Peyer's patch (tissue), 4 donors: ENCODE measurements at regions not wholly inside any gene's neighbourhood (a gene's known extent, or its start where the extent isn't known, plus 50 kb on each side); places are given as distances from the start of the nearest gene placed in this dataset.
"Not testable (repeated sequence)": the region's sequence is repeated elsewhere in the genome, so short reads cannot be mapped to it uniquely, and the experiment has no call there.

Source experiments
- DNase-seq, 3 donors: peaks; one replicate each; pipeline ENCODE4 v3.0.0-alpha.2; 2017 to 2019
- H3K27ac ChIP-seq, 4 donors: fragments of 200-600 bp; sonication (generic); one replicate each; pipeline ENCODE4 v1.5.1; 2016 to 2019
- H3K27me3 ChIP-seq, 2 donors: fragments of 200-600 bp; sonication (generic); one replicate each; pipeline ENCODE4 v1.5.1; 2019
- H3K36me3 ChIP-seq, 3 donors: fragments of 200-600 bp; sonication (generic); one replicate each; pipeline ENCODE4 v1.5.1; 2016 to 2019
- H3K4me1 ChIP-seq, 4 donors: fragments of 200-600 bp; sonication (generic); one replicate each; pipeline ENCODE4 v1.5.1; 2016 to 2019
- H3K4me3 ChIP-seq, 4 donors: fragments of 200-600 bp; sonication (generic); 1 replicate in 3 of 4; 2 replicates in 1 of 4; pipeline ENCODE4 v1.5.1; 2016 to 2019; ENCODE audit warnings: mild to moderate bottlenecking in 1 of 4
- H3K9me3 ChIP-seq, 4 donors: fragments of 200-600 bp; sonication (generic); one replicate each; pipeline ENCODE4 v1.5.1; 2016 to 2019; ENCODE audit warnings: mild to moderate bottlenecking in 1 of 4
- POLR2A ChIP-seq, 2 donors: fragments of 450-650 bp; IDR thresholded peaks; one replicate each; pipeline ENCODE4 v1.5.1; 2017; ENCODE audit warnings: antibody characterized with exemption in 2 of 2, mild to moderate bottlenecking in 2 of 2, moderate library complexity in 2 of 2
- TF ChIP-seq, protein P1 (sequence below), 6 experiments: fragments of 450-650 bp in 4 of 6; fragments of 200-600 bp in 2 of 6; sonication (generic) in 1 of 6; IDR thresholded peaks; one replicate each; pipeline ENCODE4 v1.5.1; 2017 to 2019; ENCODE audit warnings: antibody characterized with exemption in 6 of 6, mild to moderate bottlenecking in 3 of 6, moderate library complexity in 1 of 6

- DNase-seq = no peak
- Histone ChIP-seq H3K36me3 (no peaks in the 10 kb centered on the region), H3K4me1 (no peaks in the 10 kb centered on the region), H3K27me3 (no peaks in the 10 kb centered on the region), H3K4me3 (no peak overlapping the region), H3K9me3 (no peaks in the 10 kb centered on the region), H3K27ac (no peak overlapping the region)
- TF ChIP-seq, protein P1, sequence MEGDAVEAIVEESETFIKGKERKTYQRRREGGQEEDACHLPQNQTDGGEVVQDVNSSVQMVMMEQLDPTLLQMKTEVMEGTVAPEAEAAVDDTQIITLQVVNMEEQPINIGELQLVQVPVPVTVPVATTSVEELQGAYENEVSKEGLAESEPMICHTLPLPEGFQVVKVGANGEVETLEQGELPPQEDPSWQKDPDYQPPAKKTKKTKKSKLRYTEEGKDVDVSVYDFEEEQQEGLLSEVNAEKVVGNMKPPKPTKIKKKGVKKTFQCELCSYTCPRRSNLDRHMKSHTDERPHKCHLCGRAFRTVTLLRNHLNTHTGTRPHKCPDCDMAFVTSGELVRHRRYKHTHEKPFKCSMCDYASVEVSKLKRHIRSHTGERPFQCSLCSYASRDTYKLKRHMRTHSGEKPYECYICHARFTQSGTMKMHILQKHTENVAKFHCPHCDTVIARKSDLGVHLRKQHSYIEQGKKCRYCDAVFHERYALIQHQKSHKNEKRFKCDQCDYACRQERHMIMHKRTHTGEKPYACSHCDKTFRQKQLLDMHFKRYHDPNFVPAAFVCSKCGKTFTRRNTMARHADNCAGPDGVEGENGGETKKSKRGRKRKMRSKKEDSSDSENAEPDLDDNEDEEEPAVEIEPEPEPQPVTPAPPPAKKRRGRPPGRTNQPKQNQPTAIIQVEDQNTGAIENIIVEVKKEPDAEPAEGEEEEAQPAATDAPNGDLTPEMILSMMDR (IDR thresholded peaks at IDR 0.05) = no peak
- TF ChIP-seq POLR2A (IDR thresholded peaks at IDR 0.05) = no peak
Measured at GRCh38 chr12:46698003-46698402, 127.8 kb downstream of the SLC38A4 start.

- TF ChIP-seq, protein P1 (IDR thresholded peaks at IDR 0.05) = no peak
- TF ChIP-seq POLR2A (IDR thresholded peaks at IDR 0.05) = no peak
Measured at GRCh38 chr12:46693518-46693917, 132.3 kb downstream of the SLC38A4 start.

DNA sequence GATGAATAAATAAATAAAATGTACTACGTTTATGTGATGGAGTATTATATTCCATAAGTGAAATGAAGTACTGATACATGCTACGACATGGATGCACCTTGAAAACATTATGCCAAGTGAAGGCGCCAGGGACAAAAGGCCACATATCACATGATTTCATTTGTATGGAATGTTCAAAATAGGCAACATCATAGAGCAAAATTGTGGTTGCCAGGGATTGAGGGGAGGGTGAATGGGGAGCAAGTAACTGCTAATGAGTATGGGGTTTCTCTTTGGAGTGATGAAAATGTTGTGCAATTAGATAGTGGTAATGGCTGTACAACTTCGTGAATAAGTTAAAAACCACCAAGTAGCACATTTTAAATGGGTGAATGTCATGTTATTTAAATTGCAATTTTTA lies 132.8 kb downstream of the SLC38A4 start:
- Histone ChIP-seq H3K9me3 (no peaks in the 10 kb centered on the region), H3K4me3 (no peak overlapping the region), H3K4me1 (no peaks in the 10 kb centered on the region), H3K36me3 (no peaks in the 10 kb centered on the region), H3K27me3 (no peaks in the 10 kb centered on the region), H3K27ac (no peak overlapping the region)
- TF ChIP-seq POLR2A (IDR thresholded peaks at IDR 0.05) = no peak
- no peak for DNase-seq

More at GRCh38 chr12:46693518-46693917, 132.3 kb downstream of the SLC38A4 start:
- H3K4me3 ChIP-seq = no peak overlapping the region
- DNase-seq = no peak
- no peaks in the 10 kb centered on the region for H3K36me3 ChIP-seq
- no peaks in the 10 kb centered on the region for H3K9me3 ChIP-seq
- no peaks in the 10 kb centered on the region for H3K4me1 ChIP-seq
- no peaks in the 10 kb centered on the region for H3K27me3 ChIP-seq
- H3K27ac ChIP-seq = no peak overlapping the region

DNA sequence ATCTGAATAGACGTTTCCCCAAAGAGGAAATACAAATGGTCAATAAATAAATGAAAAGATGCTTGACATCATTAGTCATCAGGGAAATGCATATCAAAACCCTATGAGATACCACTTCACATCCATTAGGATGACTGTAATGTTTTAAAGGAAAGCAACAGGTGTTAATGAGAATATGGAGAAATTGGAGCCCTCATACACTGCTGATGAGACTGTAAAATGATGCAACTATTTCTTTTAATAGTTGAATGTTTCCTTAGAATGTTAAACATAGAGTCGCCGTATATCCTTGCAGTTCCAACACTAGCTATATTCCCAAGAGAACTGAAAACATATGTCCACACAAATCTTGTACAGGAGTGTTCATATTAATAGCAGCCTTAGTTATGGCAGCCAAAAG lies 133.2 kb downstream of the SLC38A4 start:
- Histone ChIP-seq H3K36me3 (no peaks in the 10 kb centered on the region), H3K4me3 (no peak overlapping the region), H3K27me3 (no peaks in the 10 kb centered on the region), H3K4me1 (no peaks in the 10 kb centered on the region), H3K27ac (no peak overlapping the region), H3K9me3 (no peaks in the 10 kb centered on the region)
- DNase-seq = no peak
- TF ChIP-seq POLR2A (IDR thresholded peaks at IDR 0.05) = no peak

DNA sequence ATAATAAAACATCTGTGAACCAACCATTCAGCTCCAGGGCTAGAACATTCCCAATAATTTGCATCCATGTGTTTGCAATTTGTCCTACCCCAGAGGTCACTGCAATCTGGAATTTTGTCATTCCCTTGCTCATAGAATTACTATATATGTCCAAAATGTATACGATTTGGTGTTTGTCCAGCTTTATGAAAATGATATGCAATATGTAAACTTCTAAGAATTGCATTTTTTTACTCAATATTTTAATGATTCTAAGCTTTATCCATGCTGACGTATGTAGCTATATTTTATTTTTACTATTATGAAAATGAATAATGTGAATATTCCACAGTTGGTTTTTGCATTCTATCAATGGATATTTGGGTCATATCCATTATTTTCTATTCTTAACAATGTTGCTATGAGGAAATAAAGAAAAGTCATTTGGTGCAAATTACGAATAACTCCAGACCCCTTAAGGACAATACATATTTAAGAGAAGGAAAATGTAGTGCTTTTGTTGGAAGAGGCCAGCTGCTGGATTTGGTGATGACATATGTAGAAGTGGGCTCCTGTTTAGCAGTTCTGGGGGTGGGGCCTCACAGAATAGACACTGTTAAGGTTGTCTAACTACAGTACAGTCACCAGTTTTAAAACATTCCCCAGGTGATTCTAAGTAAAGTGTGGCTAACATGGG lies 139.4 kb downstream of the SLC38A4 start:
- H3K4me1 ChIP-seq = no peaks in the 10 kb centered on the region
- H3K36me3 ChIP-seq = no peaks in the 10 kb centered on the region
- H3K4me3 ChIP-seq = no peak overlapping the region
- TF ChIP-seq POLR2A (IDR thresholded peaks at IDR 0.05) = no peak
- TF ChIP-seq, protein P1 (IDR thresholded peaks at IDR 0.05) = no peak
- H3K27ac ChIP-seq = no peak overlapping the region
- no peak for DNase-seq
- H3K9me3 ChIP-seq = no peaks in the 10 kb centered on the region
- H3K27me3 ChIP-seq = no peaks in the 10 kb centered on the region

GRCh38 chr12:46684243-46684642 lies 141.6 kb downstream of the SLC38A4 start:
- not testable (repeated sequence) for H3K4me1 ChIP-seq, H3K27ac ChIP-seq, H3K36me3 ChIP-seq, DNase-seq, H3K9me3 ChIP-seq, H3K4me3 ChIP-seq, H3K27me3 ChIP-seq

GRCh38 chr12:46682148-46682547 lies 143.6 kb downstream of the SLC38A4 start:
- no peaks in the 10 kb centered on the region for H3K27me3 ChIP-seq
- H3K27ac ChIP-seq = no peak overlapping the region
- no peak for TF ChIP-seq POLR2A (IDR thresholded peaks at IDR 0.05)
- TF ChIP-seq, protein P1 (IDR thresholded peaks at IDR 0.05) = no peak
- no peaks in the 10 kb centered on the region for H3K4me1 ChIP-seq
- no peaks in the 10 kb centered on the region for H3K9me3 ChIP-seq
- H3K36me3 ChIP-seq = no peaks in the 10 kb centered on the region
- H3K4me3 ChIP-seq = no peak overlapping the region
- no peak for DNase-seq
